ENCODE measurements at regions not wholly inside any gene's neighbourhood (a gene's known extent, or its start where the extent isn't known, plus 50 kb on each side); places are given as distances from the start of the nearest gene placed in this dataset.

GRCh38 chr1:222441066-222441465 is 106.8 kb downstream of the HHIPL2 start:
- TF ChIP-seq, protein P1, sequence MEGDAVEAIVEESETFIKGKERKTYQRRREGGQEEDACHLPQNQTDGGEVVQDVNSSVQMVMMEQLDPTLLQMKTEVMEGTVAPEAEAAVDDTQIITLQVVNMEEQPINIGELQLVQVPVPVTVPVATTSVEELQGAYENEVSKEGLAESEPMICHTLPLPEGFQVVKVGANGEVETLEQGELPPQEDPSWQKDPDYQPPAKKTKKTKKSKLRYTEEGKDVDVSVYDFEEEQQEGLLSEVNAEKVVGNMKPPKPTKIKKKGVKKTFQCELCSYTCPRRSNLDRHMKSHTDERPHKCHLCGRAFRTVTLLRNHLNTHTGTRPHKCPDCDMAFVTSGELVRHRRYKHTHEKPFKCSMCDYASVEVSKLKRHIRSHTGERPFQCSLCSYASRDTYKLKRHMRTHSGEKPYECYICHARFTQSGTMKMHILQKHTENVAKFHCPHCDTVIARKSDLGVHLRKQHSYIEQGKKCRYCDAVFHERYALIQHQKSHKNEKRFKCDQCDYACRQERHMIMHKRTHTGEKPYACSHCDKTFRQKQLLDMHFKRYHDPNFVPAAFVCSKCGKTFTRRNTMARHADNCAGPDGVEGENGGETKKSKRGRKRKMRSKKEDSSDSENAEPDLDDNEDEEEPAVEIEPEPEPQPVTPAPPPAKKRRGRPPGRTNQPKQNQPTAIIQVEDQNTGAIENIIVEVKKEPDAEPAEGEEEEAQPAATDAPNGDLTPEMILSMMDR (conservative IDR thresholded peaks at IDR 0.05) = no peak
- TF ChIP-seq ZFX (IDR thresholded peaks at IDR 0.05) = no peak

All from C4-2B (cell line).